ENCODE measurements at regions not wholly inside any gene's neighbourhood (a gene's known extent, or its start where the extent isn't known, plus 50 kb on each side); places are given as distances from the start of the nearest gene placed in this dataset.
A peak's percentile ranks its signal among the peaks of the same experiment; 100 is the strongest.
"Not testable (repeated sequence)": the region's sequence is repeated elsewhere in the genome, so short reads cannot be mapped to it uniquely, and the experiment has no call there.

DNA sequence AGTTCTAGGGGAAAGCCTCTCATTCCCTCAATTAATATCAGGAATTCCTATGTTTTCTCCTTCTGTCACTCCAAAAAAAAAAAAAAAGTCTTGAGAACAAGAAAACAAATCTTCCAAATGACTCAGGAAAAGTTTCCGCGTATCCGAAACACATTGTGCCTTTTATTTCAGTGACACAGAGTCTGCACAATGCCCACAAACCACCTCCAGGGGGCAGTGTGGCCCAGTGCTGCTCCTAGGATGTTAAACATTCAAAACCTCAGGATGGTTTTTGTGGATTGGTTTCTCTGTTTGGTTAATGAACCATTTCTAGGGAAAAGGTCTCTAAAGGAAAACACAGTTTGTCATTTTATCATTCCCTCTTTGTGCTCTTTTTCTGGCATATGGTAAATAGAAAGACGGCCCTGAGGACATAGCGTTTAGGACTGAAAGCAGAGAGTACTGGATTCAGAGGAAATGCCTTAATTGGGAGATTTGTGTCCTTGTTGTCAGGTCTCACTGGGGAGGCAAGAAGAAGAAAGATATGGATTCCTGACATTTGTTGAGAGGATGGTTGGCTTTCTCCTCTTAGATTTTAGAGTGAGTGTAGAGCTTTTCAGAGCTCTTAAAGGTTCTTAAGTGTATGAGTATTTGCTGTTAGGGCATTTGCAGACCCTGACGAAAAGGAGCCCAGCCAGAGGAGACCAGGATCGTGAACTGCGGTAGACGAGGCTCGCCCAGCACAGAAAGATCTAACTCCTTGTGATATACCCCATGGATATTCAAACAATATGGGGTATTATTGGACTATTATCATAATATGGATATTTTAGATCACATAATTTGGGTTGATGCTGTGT lies 65.7 kb upstream of the MAP9 start:
- H3K9ac ChIP-seq (ENCODE audit: low read length): peak overlapping the region; percentile 52
- peaks cover 10% of the 10 kb centered on the region for H3K4me1 ChIP-seq (ENCODE audit: control insufficient read depth, insufficient read depth, low read length)
- no peaks in the 10 kb centered on the region for H3K36me3 ChIP-seq (ENCODE audit: control insufficient read depth, insufficient read depth, low read length, severe bottlenecking)
- no peaks in the 10 kb centered on the region for H3K9me3 ChIP-seq (ENCODE audit: control insufficient read depth, low read length)
- peak overlapping the region; percentile 55 for H3K4me3 ChIP-seq (ENCODE audit: low read length)
- no peaks in the 10 kb centered on the region for H3K27me3 ChIP-seq (replicated peaks; ENCODE audit: control insufficient read depth, insufficient read depth, low read length)
- peak; percentile 91 for DNase-seq (ENCODE audit: low read depth)

DNA sequence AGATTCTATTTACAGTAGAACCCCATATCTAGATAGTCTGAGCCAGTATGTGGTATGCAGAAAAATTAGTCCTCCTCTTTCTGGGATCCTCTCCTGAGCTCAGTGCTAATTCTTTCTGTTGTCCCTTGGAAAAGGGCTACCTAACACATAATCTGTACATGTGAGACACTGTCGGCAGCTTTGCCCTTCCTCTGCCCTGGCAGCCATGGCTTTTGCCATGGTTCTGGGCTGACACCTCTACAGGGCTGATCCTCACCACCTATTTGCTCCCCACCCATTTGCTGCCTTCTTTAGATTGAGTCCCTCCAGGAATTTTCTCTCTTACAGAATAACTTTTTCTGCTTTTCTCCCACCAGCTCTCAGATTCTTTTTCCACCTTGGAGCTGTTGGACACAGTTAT lies 64.7 kb upstream of the MAP9 start:
- no peak overlapping the region for H3K4me3 ChIP-seq (ENCODE audit: low read length)
- H3K4me1 ChIP-seq (ENCODE audit: control insufficient read depth, insufficient read depth, low read length): peaks cover 10% of the 10 kb centered on the region
- H3K36me3 ChIP-seq (ENCODE audit: control insufficient read depth, insufficient read depth, low read length, severe bottlenecking): no peaks in the 10 kb centered on the region
- H3K9me3 ChIP-seq (ENCODE audit: control insufficient read depth, low read length): no peaks in the 10 kb centered on the region
- no peak for DNase-seq (ENCODE audit: low read depth)
- H3K27me3 ChIP-seq (replicated peaks; ENCODE audit: control insufficient read depth, insufficient read depth, low read length): no peaks in the 10 kb centered on the region
- H3K9ac ChIP-seq (ENCODE audit: low read length): no peak overlapping the region

- not testable (repeated sequence) for DNase-seq (ENCODE audit: low read depth); H3K9ac ChIP-seq (ENCODE audit: low read length); H3K27me3 ChIP-seq (replicated peaks; ENCODE audit: control insufficient read depth, insufficient read depth, low read length); H3K4me1 ChIP-seq (ENCODE audit: control insufficient read depth, insufficient read depth, low read length); H3K36me3 ChIP-seq (ENCODE audit: control insufficient read depth, insufficient read depth, low read length, severe bottlenecking); H3K9me3 ChIP-seq (ENCODE audit: control insufficient read depth, low read length); H3K4me3 ChIP-seq (ENCODE audit: low read length)
These were observed 63.0 kb upstream of the MAP9 start for GRCh38 chr4:155439760-155440159.

- Histone ChIP-seq H3K4me3 (ENCODE audit: low read length) (no peak overlapping the region), H3K36me3 (ENCODE audit: control insufficient read depth, insufficient read depth, low read length, severe bottlenecking) (no peaks in the 10 kb centered on the region), H3K9ac (ENCODE audit: low read length) (no peak overlapping the region), H3K27me3 (replicated peaks; ENCODE audit: control insufficient read depth, insufficient read depth, low read length) (no peaks in the 10 kb centered on the region), H3K9me3 (ENCODE audit: control insufficient read depth, low read length) (no peaks in the 10 kb centered on the region), H3K4me1 (ENCODE audit: control insufficient read depth, insufficient read depth, low read length) (peaks cover 9% of the 10 kb centered on the region)
- DNase-seq (ENCODE audit: low read depth): peak; percentile 35
These were observed 58.1 kb upstream of the MAP9 start for GRCh38 chr4:155434904-155435303.

- H3K36me3 ChIP-seq (ENCODE audit: control insufficient read depth, insufficient read depth, low read length, severe bottlenecking): no peaks in the 10 kb centered on the region
- H3K9ac ChIP-seq (ENCODE audit: low read length): no peak overlapping the region
- H3K4me3 ChIP-seq (ENCODE audit: low read length): no peak overlapping the region
- no peaks in the 10 kb centered on the region for H3K9me3 ChIP-seq (ENCODE audit: control insufficient read depth, low read length)
- H3K27me3 ChIP-seq (replicated peaks; ENCODE audit: control insufficient read depth, insufficient read depth, low read length): no peaks in the 10 kb centered on the region
- peaks cover 9% of the 10 kb centered on the region for H3K4me1 ChIP-seq (ENCODE audit: control insufficient read depth, insufficient read depth, low read length)
- no peak for DNase-seq (ENCODE audit: low read depth)
These were observed 57.6 kb upstream of the MAP9 start for GRCh38 chr4:155434366-155434765.

DNA sequence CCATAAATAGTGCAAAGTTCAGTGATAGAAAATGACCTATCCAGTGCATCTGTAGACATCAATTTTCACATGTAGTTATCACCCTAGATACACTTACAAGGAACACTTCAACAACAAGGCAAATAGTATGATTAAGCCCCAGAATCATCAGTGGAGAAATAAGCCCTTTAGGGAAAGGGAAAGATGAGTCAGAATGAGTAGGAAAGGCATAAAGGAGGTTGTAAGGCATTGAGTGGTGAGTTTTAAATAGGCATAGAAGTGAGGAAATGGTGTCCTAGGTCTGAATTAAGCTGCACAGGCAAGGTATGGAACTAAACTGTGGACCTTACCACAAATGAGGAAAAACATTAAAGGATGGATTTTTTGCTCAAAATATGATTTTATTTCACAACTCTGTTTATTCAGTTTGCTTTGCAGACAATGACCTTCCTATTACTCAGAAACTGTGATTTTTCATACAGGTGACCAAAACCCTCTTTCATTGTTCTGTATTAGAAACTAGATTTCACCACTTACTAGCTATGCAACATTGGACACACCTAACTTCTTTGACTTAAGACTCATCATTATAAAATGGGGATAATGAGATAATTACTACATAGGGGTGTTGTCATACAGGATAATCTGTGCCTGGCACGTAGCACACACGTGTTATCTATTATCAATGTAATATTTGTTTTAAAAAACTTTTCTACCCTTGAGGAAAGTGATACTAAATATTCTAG lies 57.0 kb upstream of the MAP9 start:
- DNase-seq (ENCODE audit: low read depth): peak; percentile 30
- Histone ChIP-seq H3K4me3 (ENCODE audit: low read length) (no peak overlapping the region), H3K36me3 (ENCODE audit: control insufficient read depth, insufficient read depth, low read length, severe bottlenecking) (no peaks in the 10 kb centered on the region), H3K27me3 (replicated peaks; ENCODE audit: control insufficient read depth, insufficient read depth, low read length) (no peaks in the 10 kb centered on the region), H3K9ac (ENCODE audit: low read length) (no peak overlapping the region), H3K4me1 (ENCODE audit: control insufficient read depth, insufficient read depth, low read length) (peaks cover 9% of the 10 kb centered on the region), H3K9me3 (ENCODE audit: control insufficient read depth, low read length) (no peaks in the 10 kb centered on the region)

DNA sequence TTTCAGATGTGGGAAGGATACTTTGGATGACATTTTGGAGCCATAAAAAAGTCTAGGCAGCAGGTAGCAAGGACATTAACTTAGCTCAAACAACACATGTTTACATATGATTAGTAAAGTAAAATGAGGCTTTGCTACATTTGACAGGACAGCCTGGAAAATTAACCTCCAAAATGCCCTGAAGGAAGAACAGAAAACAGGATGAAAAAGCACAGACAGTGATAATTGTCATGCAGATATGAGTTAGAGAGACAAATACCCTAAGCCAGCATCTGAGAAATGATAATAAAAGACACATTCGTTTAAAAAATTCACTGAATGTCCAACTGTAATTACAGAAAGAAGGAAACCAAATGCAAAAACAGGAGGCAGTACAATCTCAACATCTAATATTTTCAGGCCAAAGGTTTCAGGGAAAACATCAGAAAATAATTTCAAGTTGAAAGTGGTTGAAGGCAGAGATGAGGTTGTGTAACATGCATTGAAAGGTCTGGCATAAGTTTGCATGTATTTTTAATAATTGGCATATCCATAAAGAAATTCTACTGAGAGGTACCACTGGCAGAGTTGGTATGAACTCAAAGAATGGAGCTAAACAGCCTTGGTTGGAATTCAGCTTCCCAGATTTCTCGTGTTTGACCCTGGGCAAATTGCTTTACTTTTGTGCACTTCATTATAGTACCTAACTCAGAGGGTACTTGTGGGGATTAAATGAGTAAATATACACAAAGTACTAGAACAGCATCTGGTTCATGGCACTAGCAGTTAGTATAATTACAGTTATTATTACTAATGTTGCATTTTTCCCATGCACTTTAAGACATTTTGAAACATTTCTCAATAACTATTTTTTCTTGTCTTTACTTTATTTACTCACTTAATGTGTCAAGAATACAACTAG lies 54.4 kb upstream of the MAP9 start:
- H3K36me3 ChIP-seq (ENCODE audit: control insufficient read depth, insufficient read depth, low read length, severe bottlenecking): no peaks in the 10 kb centered on the region
- no peak overlapping the region for H3K9ac ChIP-seq (ENCODE audit: low read length)
- H3K4me1 ChIP-seq (ENCODE audit: control insufficient read depth, insufficient read depth, low read length): peaks cover 9% of the 10 kb centered on the region
- no peak for DNase-seq (ENCODE audit: low read depth)
- H3K4me3 ChIP-seq (ENCODE audit: low read length): no peak overlapping the region
- no peaks in the 10 kb centered on the region for H3K27me3 ChIP-seq (replicated peaks; ENCODE audit: control insufficient read depth, insufficient read depth, low read length)
- peaks cover 8% of the 10 kb centered on the region for H3K9me3 ChIP-seq (ENCODE audit: control insufficient read depth, low read length)

DNA sequence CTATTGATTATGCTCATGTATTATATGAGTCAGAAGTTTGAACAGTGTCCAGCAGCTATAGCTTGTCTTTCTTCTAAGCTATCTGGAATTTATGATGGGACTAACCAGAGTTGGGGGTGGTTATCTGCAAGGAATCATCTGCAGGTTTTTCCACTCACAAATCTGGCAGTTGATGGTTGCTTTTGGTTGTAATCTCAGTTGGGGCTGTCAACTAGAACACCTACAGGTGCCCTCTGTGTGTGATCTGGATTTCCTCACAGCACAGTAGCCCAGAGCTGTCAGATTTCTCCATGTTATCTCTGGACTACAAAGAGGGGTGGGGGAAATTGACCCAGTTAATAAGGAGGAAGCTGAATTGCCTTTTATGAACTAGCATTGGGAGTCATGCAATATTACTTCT lies 51.4 kb upstream of the MAP9 start:
- H3K27me3 ChIP-seq (replicated peaks; ENCODE audit: control insufficient read depth, insufficient read depth, low read length): no peaks in the 10 kb centered on the region
- peaks cover 5% of the 10 kb centered on the region for H3K4me1 ChIP-seq (ENCODE audit: control insufficient read depth, insufficient read depth, low read length)
- peaks cover 8% of the 10 kb centered on the region for H3K9me3 ChIP-seq (ENCODE audit: control insufficient read depth, low read length)

DNA sequence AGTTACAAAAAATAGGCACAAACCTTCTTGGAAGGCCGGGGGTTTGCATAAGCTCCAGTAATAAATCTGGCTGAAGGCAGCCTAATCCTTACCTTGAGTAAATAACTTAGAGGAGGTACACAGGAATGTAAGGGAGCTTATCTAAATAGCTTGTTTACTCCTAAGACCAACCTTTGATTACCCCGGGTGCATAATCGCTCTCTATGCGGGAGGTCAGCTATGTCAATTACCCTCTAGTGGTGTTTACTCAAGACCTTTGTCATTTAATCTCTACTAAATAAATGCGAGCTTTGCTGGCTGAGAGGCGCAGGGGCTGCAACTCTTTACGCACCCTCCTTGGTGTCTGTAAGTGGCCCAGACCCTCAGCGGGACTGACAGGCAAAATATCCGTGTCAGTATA lies 50.2 kb upstream of the MAP9 start:
- no peaks in the 10 kb centered on the region for H3K36me3 ChIP-seq (ENCODE audit: control insufficient read depth, insufficient read depth, low read length, severe bottlenecking)
- DNase-seq (ENCODE audit: low read depth): no peak
- H3K4me1 ChIP-seq (ENCODE audit: control insufficient read depth, insufficient read depth, low read length): peaks cover 5% of the 10 kb centered on the region
- H3K9me3 ChIP-seq (ENCODE audit: control insufficient read depth, low read length): peaks cover 8% of the 10 kb centered on the region
- H3K4me3 ChIP-seq (ENCODE audit: low read length): no peak overlapping the region
- no peaks in the 10 kb centered on the region for H3K27me3 ChIP-seq (replicated peaks; ENCODE audit: control insufficient read depth, insufficient read depth, low read length)
- no peak overlapping the region for H3K9ac ChIP-seq (ENCODE audit: low read length)

More for the DNA sequence above, 51.4 kb upstream of the MAP9 start:
- Histone ChIP-seq H3K36me3 (ENCODE audit: control insufficient read depth, insufficient read depth, low read length, severe bottlenecking) (no peaks in the 10 kb centered on the region), H3K9ac (ENCODE audit: low read length) (no peak overlapping the region), H3K4me3 (ENCODE audit: low read length) (no peak overlapping the region)
- no peak for DNase-seq (ENCODE audit: low read depth)
